ENCODE measurements at regions not wholly inside any gene's neighbourhood (a gene's known extent, or its start where the extent isn't known, plus 50 kb on each side); places are given as distances from the start of the nearest gene placed in this dataset.

DNA sequence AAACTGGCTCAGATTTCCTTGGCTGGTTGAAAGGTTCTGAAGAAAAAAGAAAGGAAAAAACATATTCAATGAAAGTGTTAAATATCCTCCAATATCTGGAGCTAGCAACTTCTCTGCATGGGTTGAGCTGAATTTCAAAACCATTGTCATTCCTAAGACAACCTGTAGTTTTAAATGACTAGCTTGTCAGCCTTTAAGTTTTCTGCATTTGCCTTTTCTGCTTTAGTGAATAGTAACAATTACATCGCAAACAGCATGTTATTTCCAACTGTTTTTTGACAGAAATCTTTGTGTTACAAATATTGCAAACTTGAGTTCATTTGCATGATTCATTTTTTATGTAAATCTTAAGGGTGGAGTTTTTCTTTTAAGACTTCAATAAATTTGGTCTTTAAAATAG is 852.3 kb upstream of the CELF2 start:
- Histone ChIP-seq H3K4me3 (ENCODE audit: insufficient read depth, low read depth, low read length) (no peak overlapping the region), H2BK20ac (ENCODE audit: low read depth, low read length) (no peak overlapping the region), H3K18ac (ENCODE audit: low read depth, low read length) (no peak overlapping the region), H4K8ac (ENCODE audit: low read depth in 2 of 2, low read length in 2 of 2) (no peak overlapping the region), H3K56ac (ENCODE audit: extremely low read depth, insufficient read depth, low read length) (no peak overlapping the region), H3K36me3 (ENCODE audit: control insufficient read depth, insufficient read depth, low read length) (no peaks in the 10 kb centered on the region), H2BK15ac (ENCODE audit: low read depth, low read length) (no peak overlapping the region), H3K27me3 (ENCODE audit: control insufficient read depth, insufficient read depth, low read length) (no peaks in the 10 kb centered on the region), H2AK5ac (ENCODE audit: low read depth, low read length) (no peak overlapping the region), H2AK9ac (replicated peaks; ENCODE audit: low read depth, low read length, poor library complexity) (no peak overlapping the region), H3K4ac (ENCODE audit: low read depth, low read length) (no peak overlapping the region), H3K9me3 (ENCODE audit: control insufficient read depth, insufficient read depth, low read length) (peaks cover 3% of the 10 kb centered on the region; the same call in 1 of the 2 replicates), H3K4me1 (ENCODE audit: control insufficient read depth, insufficient read depth, low read length) (no peaks in the 10 kb centered on the region), H3K23ac (ENCODE audit: low read depth, low read length) (no peak overlapping the region), H4K91ac (ENCODE audit: insufficient read depth, low read depth, low read length) (no peak overlapping the region), H3K79me1 (ENCODE audit: low read depth in 1 of 2, low read length in 2 of 2) (no peaks in the 10 kb centered on the region), H3K9me1 (ENCODE audit: insufficient read depth, low read length) (no peaks in the 10 kb centered on the region), H2BK120ac (ENCODE audit: low read depth, low read length) (no peak overlapping the region), H4K20me1 (ENCODE audit: insufficient read depth, low read length) (no peaks in the 10 kb centered on the region), H4K5ac (ENCODE audit: low read depth, low read length) (no peak overlapping the region), H2AFZ (replicated peaks; ENCODE audit: low read length, poor library complexity) (no peak overlapping the region), H3K27ac (ENCODE audit: insufficient read depth, low read length) (no peak overlapping the region), H3K4me2 (ENCODE audit: low read depth, low read length) (no peak overlapping the region), H2BK5ac (ENCODE audit: low read depth, low read length, poor library complexity, severe bottlenecking) (no peak overlapping the region), H3K9ac (ENCODE audit: low read depth, low read length) (no peak overlapping the region), H3K14ac (replicated peaks; ENCODE audit: low read depth, low read length) (no peak overlapping the region)
- TF ChIP-seq POLR2A (IDR thresholded peaks at IDR 0.05; ENCODE audit: low read depth, low read length) = no peak
- no peak for TF ChIP-seq MAZ (IDR thresholded peaks at IDR 0.05; ENCODE audit: borderline replicate concordance, low read depth, low read length)
- TF ChIP-seq CHD1 (IDR thresholded peaks at IDR 0.05; ENCODE audit: low read depth, low read length) = no peak
- no peak for TF ChIP-seq CTCF (conservative IDR thresholded peaks at IDR 0.05; ENCODE audit: low read depth, low read length)
- TF ChIP-seq RCOR1 (IDR thresholded peaks at IDR 0.05; ENCODE audit: insufficient replicate concordance, low read length) = no peak
- TF ChIP-seq RAD21 (IDR thresholded peaks at IDR 0.05; ENCODE audit: low read length) = no peak
- TF ChIP-seq FOS (IDR thresholded peaks at IDR 0.05; ENCODE audit: low read depth, low read length) = no peak
- TF ChIP-seq MXI1 (IDR thresholded peaks at IDR 0.05; ENCODE audit: borderline replicate concordance, low read depth, low read length) = no peak
- CTCF ChIA-PET = interaction anchor here (0.9 kb wide), 1 partner anchor 11 kb away, joined by 3 read pairs; no protein-coding TSS in a partner anchor
- dilution Hi-C loops (cut with HindIII; ENCODE audit: low sequenced_read_pairs, unreplicated experiment) = no loop called here
- in situ Hi-C loops (cut with MboI; ENCODE audit: low sequenced_read_pairs) = no loop called here
- BruUV-seq (replicated peaks) = no TSS peak
- WGBS, 2 experiments (ENCODE audit: extremely low coverage in 2 of 2, insufficient read length in 1 of 2) = no CpG with 5 or more reads among the region's 1 CpG
- no peak for DNase-seq
- ATAC-seq (ENCODE audit: low read depth) = no peak
- intact Hi-C loops (cut with micrococcal nuclease) = no loop called here
- POLR2A ChIA-PET (ENCODE audit: unreplicated experiment) = no interaction called here

Data from IMR-90 (cell line).